K562 (cell line): ENCODE measurements at regions not wholly inside any gene's neighbourhood (a gene's known extent, or its start where the extent isn't known, plus 50 kb on each side); places are given as distances from the start of the nearest gene placed in this dataset.

ENCODE experiments used
- ATAC-seq: fragments of 200-7000 bp; cut with Tn5 transposase; 3 replicates; pipeline ENCODE4 v1.9.1; 2020; ENCODE audit warnings: moderate library complexity
- BruUV-seq: library from RNA; stranded (reverse); fragments of 400-500 nt; replicated peaks from 2 replicates; lab custom pipeline; 2021; lab: Mats Ljungman, UMichigan
- CTCF ChIA-PET: fragments of 300-600 bp; formaldehyde crosslinking; extraction: SDS; loops from one replicate; lab custom pipeline; 2021; ENCODE audit warnings: low intra/inter-chr PET ratio; lab: Yijun Ruan, JAX
- POLR2A ChIA-PET: fragments of 300-600, 350-650 bp; sonication (Branson Sonifier 250); formaldehyde crosslinking; extraction: SDS; loops from one replicate; lab custom pipeline; 2021; ENCODE audit warnings: antibody characterized with exemption, inconsistent platforms; lab: Yijun Ruan, JAX
- DNase-seq, 4 experiments: peaks; one replicate each; pipeline versions ENCODE4 v3.0.0 to v3.0.0-alpha.2; 2011 to 2018; ENCODE audit warnings: low spot score in 3 of 4, mixed read lengths in 3 of 4; ENCODE audit errors: extremely low read depth in 1 of 4
- FAIRE-seq: peaks from 2 replicates; lab custom pipeline; 2011; peaks lifted over from hg19 to GRCh38; lab: Jason Lieb, UNC
- H2AFZ ChIP-seq: 2 replicates; pipeline ENCODE4 v1.6.0; 2011; ENCODE audit warnings: low read depth, low read length, control low read depth, inconsistent platforms
- H3K27ac ChIP-seq: fragments of 200-600 bp; 3 replicates; pipeline ENCODE4 v1.8.0; 2011; ENCODE audit warnings: low read depth, mild to moderate bottlenecking, control low read depth, inconsistent platforms, low read length, moderate library complexity, mixed read lengths; ENCODE audit errors: extremely low read depth
- H3K27me3 ChIP-seq, 2 experiments: fragments of 300-600 bp in 1 of 2; 2 replicates in 1 of 2; 3 replicates in 1 of 2; pipeline versions ENCODE4 v1.6.0 to v1.8.0; 2011; ENCODE audit warnings: inconsistent platforms in 2 of 2, low read length in 2 of 2, mild to moderate bottlenecking in 1 of 2, mixed read lengths in 1 of 2, moderate library complexity in 1 of 2; ENCODE audit not compliant: control insufficient read depth in 2 of 2, insufficient read depth in 2 of 2
- H3K36me3 ChIP-seq: fragments of 300-600 bp; 3 replicates; pipeline ENCODE4 v1.8.0; 2011; ENCODE audit warnings: mild to moderate bottlenecking, low read length, inconsistent platforms; ENCODE audit not compliant: control insufficient read depth, insufficient read depth
- H3K4me1 ChIP-seq, 2 experiments: fragments of 200-600 bp in 1 of 2; replicated peaks in 1 of 2; 2 replicates in 1 of 2; 3 replicates in 1 of 2; pipeline versions ENCODE4 v1.5.1 to v1.8.0; 2011; ENCODE audit warnings: inconsistent platforms in 2 of 2, low read length in 2 of 2, mild to moderate bottlenecking in 1 of 2, mixed read lengths in 1 of 2, moderate library complexity in 1 of 2; ENCODE audit not compliant: control insufficient read depth in 2 of 2, insufficient read depth in 2 of 2
- H3K4me2 ChIP-seq: 2 replicates; pipeline ENCODE4 v1.6.1; 2011; ENCODE audit warnings: low read length, control low read depth, inconsistent platforms, mixed read lengths; ENCODE audit not compliant: insufficient read depth
- H3K4me3 ChIP-seq: fragments of 200-600 bp; sonication (generic), shearing (Covaris generic); 2 replicates; pipeline ENCODE4 v1.5.1; 2016; ENCODE audit warnings: control low read depth, inconsistent platforms
- H3K79me2 ChIP-seq: fragments of 200-600 bp; 3 replicates; pipeline ENCODE4 v1.8.0; 2011; ENCODE audit warnings: low read length, inconsistent platforms; ENCODE audit not compliant: control insufficient read depth, insufficient read depth
- H3K9ac ChIP-seq, 2 experiments: 2 replicates each; pipeline versions ENCODE4 v1.6.0 to v1.6.1; 2011; ENCODE audit warnings: low read depth in 2 of 2, low read length in 2 of 2, control low read depth in 1 of 2, inconsistent platforms in 1 of 2, mild to moderate bottlenecking in 1 of 2, mixed read lengths in 1 of 2; ENCODE audit not compliant: insufficient read depth in 1 of 2
- H3K9me1 ChIP-seq: one replicate; pipeline ENCODE4 v1.6.0; 2011; ENCODE audit warnings: inconsistent platforms, mild to moderate bottlenecking, low read length, moderate library complexity; ENCODE audit not compliant: control insufficient read depth, insufficient read depth
- H3K9me3 ChIP-seq: replicated peaks from 2 replicates; pipeline ENCODE4 v1.5.1; 2011; ENCODE audit warnings: low read depth, low read length, inconsistent platforms; ENCODE audit not compliant: control insufficient read depth, insufficient read depth
- H4K20me1 ChIP-seq: replicated peaks from 2 replicates; pipeline ENCODE4 v1.6.1; 2011; ENCODE audit warnings: low read length, inconsistent platforms, mixed read lengths; ENCODE audit not compliant: control insufficient read depth, insufficient read depth
- BACH1 ChIP-seq: fragments of 200-800 bp; sonication (Bioruptor generic); IDR thresholded peaks from 2 replicates; pipeline ENCODE4 v1.6.1; 2016; ENCODE audit warnings: missing genetic modification characterization, missing compliant biosample characterization
- MCM7 ChIP-seq, 2 experiments: fragments of 450-650 bp; IDR thresholded peaks; 2 replicates each; pipeline ENCODE4 v1.6.1; 2016 to 2018
- RCOR1 ChIP-seq, 2 experiments: IDR thresholded peaks; 2 replicates each; pipeline ENCODE4 v1.6.1; 2012; ENCODE audit warnings: low read depth in 2 of 2, low read length in 2 of 2, borderline replicate concordance in 1 of 2, improper control_type of control experiment in 1 of 2
- THRAP3 ChIP-seq: fragments of 450-650 bp; IDR thresholded peaks from 2 replicates; pipeline ENCODE4 v1.6.1; 2016; ENCODE audit warnings: mild to moderate bottlenecking, inconsistent platforms, borderline replicate concordance
- ZEB2 ChIP-seq: fragments of 450-650 bp; IDR thresholded peaks from 2 replicates; pipeline ENCODE4 v1.6.1; 2016
- ZKSCAN8 ChIP-seq: fragments of 200-800 bp; sonication (Bioruptor generic); IDR thresholded peaks from 2 replicates; pipeline ENCODE4 v1.6.1; 2016; ENCODE audit warnings: missing genetic modification characterization, missing compliant biosample characterization
- ZNF165 ChIP-seq: fragments of 250-450 bp; sonication (Bioruptor Pico); IDR thresholded peaks from 2 replicates; pipeline ENCODE4 v1.4.0; 2020; ENCODE audit warnings: borderline replicate concordance
- ZNF224 ChIP-seq: sonication (generic); formaldehyde crosslinking; IDR thresholded peaks from 2 replicates; pipeline ENCODE4 v1.8.0; 2022; ENCODE audit warnings: mild to moderate bottlenecking, missing genetic modification reagents
- WGBS: fragments of 100-300 bp; shearing (Covaris generic); methylation state at CpG from one replicate; pipeline ENCODE4 v1.1.6; 2016; ENCODE audit warnings: low coverage, mixed read lengths; ENCODE audit not compliant: insufficient coverage; ENCODE audit errors: missing lambda C conversion rate; 5-methylcytosine and 5-hydroxymethylcytosine counted together
- in situ Hi-C: fragments of 300-500 bp; cut with MboI; formaldehyde crosslinking; loops from 4 replicates; pipeline ENCODE4 v1.15.0; 2018; ENCODE audit warnings: inconsistent platforms, mixed read lengths
- intact Hi-C: fragments of 100-400 bp; cut with micrococcal nuclease; formaldehyde crosslinking; loops from 2 replicates; pipeline ENCODE4 v1.14.2; 2022

- TF ChIP-seq RCOR1 (IDR thresholded peaks at IDR 0.05; ENCODE audit: borderline replicate concordance in 1 of 2, low read depth in 2 of 2, low read length in 2 of 2): no peak
Measured at GRCh38 chr6:166767230-166767629, 140.2 kb upstream of the RPS6KA2 start (continued).

- TF ChIP-seq ZNF165 (CRISPR knock-in tag): no peak
- TF ChIP-seq THRAP3: no peak
- TF ChIP-seq MCM7 (IDR thresholded peaks at IDR 0.05): no peak
- TF ChIP-seq BACH1 (tag): no peak
- TF ChIP-seq ZNF224 (CRISPR knock-in tag): no peak
- TF ChIP-seq ZKSCAN8 (CRISPR knock-in tag): no peak
- no peak for TF ChIP-seq ZEB2
- no peak for DNase-seq
Measured at GRCh38 chr6:166766769-166767168, 139.7 kb upstream of the RPS6KA2 start.

More at GRCh38 chr6:166766769-166767168, 139.7 kb upstream of the RPS6KA2 start:
- no TSS peak for BruUV-seq
- intact Hi-C loops (no loop called here), in situ Hi-C loops (loop anchor here (25.0 kb wide), 1 partner anchor 521 kb away; the partner anchor contains the start of gene UNC93A)
- H3K79me2 ChIP-seq: no peaks in the 10 kb centered on the region
- FAIRE-seq (no peak), ATAC-seq (no peak)
- WGBS: 1% methylated on average over 10 of the region's 10 CpGs
- H2AFZ ChIP-seq: no peak overlapping the region
- peaks cover 10% of the 10 kb centered on the region; the same call in 1 of the 2 replicates for H4K20me1 ChIP-seq
- H3K4me1 ChIP-seq: peaks cover 0 to 7% of the 10 kb centered on the region in 2 experiments; a peak in 2 of 5 replicates
- no peak overlapping the region for H3K9ac ChIP-seq
- H3K27me3 ChIP-seq: peaks cover 78 to 86% of the 10 kb centered on the region in 2 experiments
- no peaks in the 10 kb centered on the region for H3K36me3 ChIP-seq
- no peak overlapping the region for H3K4me2 ChIP-seq
- H3K9me1 ChIP-seq: no peaks in the 10 kb centered on the region
- ChIA-PET POLR2A (no interaction called here), CTCF (no interaction called here)
- no peaks in the 10 kb centered on the region for H3K9me3 ChIP-seq
- H3K27ac ChIP-seq: no peak overlapping the region
- H3K4me3 ChIP-seq: no peak overlapping the region
